Cardiac fibroblast (primary cell): ENCODE measurements at regions not wholly inside any gene's neighbourhood (a gene's known extent, or its start where the extent isn't known, plus 50 kb on each side); places are given as distances from the start of the nearest gene placed in this dataset.
"Not testable (repeated sequence)": the region's sequence is repeated elsewhere in the genome, so short reads cannot be mapped to it uniquely, and the experiment has no call there.

Source experiments
- DNase-seq, 2 donors: peaks; one replicate each; pipeline versions ENCODE4 v3.0.0 to v3.0.0-alpha.2; 2010; ENCODE audit warnings: low read depth in 2 of 2
- H3K4me3 ChIP-seq, 2 donors: replicated peaks in 1 of 2; 1 replicate in 1 of 2; 2 replicates in 1 of 2; pipeline ENCODE4 v1.5.1; 2011; ENCODE audit warnings: low read depth in 2 of 2, low read length in 2 of 2, mild to moderate bottlenecking in 2 of 2, moderate library complexity in 1 of 2
- CTCF ChIP-seq: IDR thresholded peaks from one replicate; pipeline ENCODE4 v1.5.1; 2011; ENCODE audit warnings: low read depth, mild to moderate bottlenecking, low read length, inconsistent platforms

- no peak for TF ChIP-seq CTCF
- no peak for DNase-seq
- H3K4me3 ChIP-seq, result no peak overlapping the region
These were observed 242.3 kb downstream of the CAAP1 start for GRCh38 chr9:26650325-26650724.

GRCh38 chr9:26643826-26644225, 248.8 kb downstream of the CAAP1 start:
- no peak overlapping the region for H3K4me3 ChIP-seq
- no peak for TF ChIP-seq CTCF
- no peak for DNase-seq

DNA sequence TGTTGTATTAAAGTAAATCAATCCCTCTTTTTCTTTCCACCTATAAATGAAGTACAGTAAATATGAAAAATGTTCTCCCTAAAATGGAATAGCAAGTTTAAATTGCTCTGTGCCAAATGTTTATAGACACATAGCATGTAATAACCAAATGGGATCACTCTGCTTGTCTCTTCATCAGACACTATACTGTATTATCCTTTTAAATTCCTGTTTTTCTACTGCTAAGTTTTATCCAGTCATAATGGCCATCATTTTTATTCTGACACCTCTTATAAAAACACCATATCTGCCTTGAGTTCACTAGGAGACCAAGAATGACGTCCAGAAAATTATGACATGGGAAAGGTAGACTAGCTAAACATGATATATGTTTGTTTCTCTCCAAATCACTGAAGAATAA, 252.8 kb downstream of the CAAP1 start:
- DNase-seq, result no peak
- TF ChIP-seq CTCF, result no peak
- H3K4me3 ChIP-seq, result no peak overlapping the region

DNA sequence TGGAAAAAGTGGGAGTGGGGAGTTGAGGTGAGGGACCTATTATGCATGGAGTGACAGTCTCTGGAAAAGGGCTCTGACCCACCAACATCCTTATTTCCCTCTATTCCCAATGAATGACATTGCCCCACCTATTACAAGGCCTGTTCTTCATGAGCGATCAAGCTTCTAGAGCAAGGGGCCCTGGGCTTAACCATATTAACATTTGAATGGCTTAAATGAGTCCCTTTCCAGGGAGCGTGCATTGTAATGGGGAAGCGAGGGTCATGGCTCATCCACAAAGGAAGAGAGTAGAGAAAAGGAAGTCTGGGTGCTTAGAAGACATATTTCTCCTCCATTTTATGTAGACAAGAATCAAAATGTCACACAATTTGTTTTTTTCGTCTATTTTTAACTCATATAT, 255.5 kb downstream of the CAAP1 start:
- no peak overlapping the region for H3K4me3 ChIP-seq
- no peak for DNase-seq
- TF ChIP-seq CTCF, result no peak

GRCh38 chr9:26613851-26614350, 278.7 kb downstream of the CAAP1 start:
- DNase-seq, result peak; percentile 2 to 6
- not testable (repeated sequence) for H3K4me3 ChIP-seq
- TF ChIP-seq CTCF, result peak; percentile 27

- DNase-seq, result no peak
- no peak for TF ChIP-seq CTCF
These were observed 280.4 kb downstream of the CAAP1 start for GRCh38 chr9:26612211-26612610.

GRCh38 chr9:26606756-26607155, 285.8 kb downstream of the CAAP1 start:
- no peak for DNase-seq
- no peak overlapping the region for H3K4me3 ChIP-seq
- no peak for TF ChIP-seq CTCF

More at GRCh38 chr9:26612211-26612610, 280.4 kb downstream of the CAAP1 start:
- H3K4me3 ChIP-seq, result no peak overlapping the region
